GM18498 (cell line): ENCODE measurements at regions not wholly inside any gene's neighbourhood (a gene's known extent, or its start where the extent isn't known, plus 50 kb on each side); places are given as distances from the start of the nearest gene placed in this dataset.

Experiments used
- ATAC-seq: cut with Tn5 transposase; IDR thresholded peaks from one replicate; pipeline ENCODE4 v1.9.1; 2021; ENCODE audit warnings: mild to moderate bottlenecking, moderate library complexity; ENCODE audit not compliant: unreplicated experiment

DNA sequence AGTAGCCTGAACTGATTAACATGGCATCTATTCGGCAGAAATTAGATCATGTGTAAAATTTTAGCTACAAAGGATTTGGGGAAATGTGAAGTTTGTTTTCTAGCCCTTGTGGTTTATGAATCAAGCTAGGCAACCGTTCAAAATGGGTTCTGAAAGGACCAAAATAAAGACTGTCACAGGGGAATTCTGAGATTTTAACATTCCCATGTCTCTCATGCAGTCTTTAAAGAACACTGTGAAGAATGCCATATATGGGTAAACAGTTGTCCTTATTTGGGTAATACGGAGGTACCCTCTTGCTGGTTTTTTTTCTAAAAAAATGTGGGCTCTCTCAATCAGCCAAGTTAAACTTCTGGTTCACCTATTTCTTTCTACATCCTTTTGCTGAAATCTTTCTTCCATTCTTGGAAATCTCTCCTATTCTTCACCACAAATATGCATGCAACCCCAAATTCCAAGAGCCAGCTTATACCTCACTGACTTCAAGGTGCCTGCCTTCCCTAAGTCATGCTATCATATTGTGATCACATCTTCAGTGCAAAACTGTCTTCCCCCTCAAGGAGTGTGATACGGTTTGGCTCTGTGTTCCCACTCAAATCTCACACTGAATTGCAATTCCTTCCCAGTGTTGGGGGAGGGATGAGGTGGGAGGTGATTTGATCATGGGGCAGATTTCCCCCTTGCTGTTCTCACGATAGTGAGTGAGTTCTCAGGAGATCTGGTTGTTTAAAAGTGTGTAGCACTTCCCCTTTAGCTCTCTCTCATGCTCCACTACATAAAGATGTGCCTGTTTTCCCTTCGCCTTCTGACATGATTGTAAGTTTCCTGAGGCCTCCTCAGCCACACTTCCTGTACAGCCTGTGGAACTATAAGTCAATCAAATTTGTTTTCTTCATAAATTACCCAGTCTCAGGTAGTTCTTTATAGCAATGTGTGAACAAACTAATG lies 308.7 kb downstream of the TTLL7 start:
- ATAC-seq, result no peak

GRCh38 chr1:83682132-83682531 lies 316.8 kb downstream of the TTLL7 start:
- no peak for ATAC-seq

- no peak for ATAC-seq
These were observed 322.8 kb downstream of the TTLL7 start for GRCh38 chr1:83676106-83676505.

DNA sequence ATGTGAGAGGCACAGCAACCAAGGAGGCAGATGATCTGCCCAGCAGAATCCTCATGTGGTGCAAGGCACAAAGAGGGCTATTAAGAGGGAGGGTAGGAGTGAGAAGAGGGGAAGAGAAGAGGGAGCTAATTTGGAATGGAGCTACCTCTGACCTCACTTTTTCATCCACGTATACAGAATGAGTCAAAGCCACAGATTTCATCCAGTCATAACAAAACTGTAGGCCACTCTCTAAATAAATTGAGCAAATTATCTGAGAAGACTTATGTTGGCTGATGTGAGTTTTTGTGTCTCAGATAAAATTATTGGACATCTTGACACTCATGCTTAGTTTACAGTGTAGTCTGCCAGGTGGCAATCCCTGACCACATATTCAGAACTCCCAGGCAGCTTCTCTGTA lies 325.6 kb downstream of the TTLL7 start:
- ATAC-seq, result no peak

GRCh38 chr1:83671586-83671985 lies 327.3 kb downstream of the TTLL7 start:
- no peak for ATAC-seq

- no peak for ATAC-seq
These were observed 327.9 kb downstream of the TTLL7 start for GRCh38 chr1:83670909-83671565.

DNA sequence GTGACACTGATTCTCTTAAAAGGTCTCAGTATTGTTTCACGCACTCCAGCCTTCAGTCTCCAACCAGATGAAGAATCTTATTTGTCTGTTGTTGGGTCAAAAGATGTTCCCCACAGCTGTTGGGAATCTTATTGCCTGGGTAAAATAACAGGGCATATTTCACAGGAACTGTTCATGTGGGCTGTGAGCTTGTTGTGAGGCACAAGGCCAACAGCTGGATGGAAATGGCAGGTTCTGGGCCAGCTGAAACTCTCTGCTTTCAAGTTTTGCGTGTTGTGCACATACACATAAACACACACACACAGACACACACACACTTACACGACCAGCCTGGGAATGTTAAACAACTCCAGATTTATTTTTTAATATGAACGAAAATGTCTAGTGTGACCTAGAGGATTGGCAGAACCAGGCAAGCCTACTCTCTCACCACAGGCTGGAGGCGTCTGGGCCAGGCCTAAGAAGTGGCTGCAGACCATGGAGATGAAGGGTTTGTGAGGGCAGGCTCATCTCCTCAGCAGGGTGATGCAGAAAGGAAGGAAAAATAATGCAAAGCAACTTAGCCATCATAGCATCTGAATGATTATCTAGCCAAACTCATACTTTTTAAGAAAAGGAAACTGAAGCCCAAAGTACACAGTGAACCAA lies 357.0 kb downstream of the TTLL7 start:
- ATAC-seq, result no peak

DNA sequence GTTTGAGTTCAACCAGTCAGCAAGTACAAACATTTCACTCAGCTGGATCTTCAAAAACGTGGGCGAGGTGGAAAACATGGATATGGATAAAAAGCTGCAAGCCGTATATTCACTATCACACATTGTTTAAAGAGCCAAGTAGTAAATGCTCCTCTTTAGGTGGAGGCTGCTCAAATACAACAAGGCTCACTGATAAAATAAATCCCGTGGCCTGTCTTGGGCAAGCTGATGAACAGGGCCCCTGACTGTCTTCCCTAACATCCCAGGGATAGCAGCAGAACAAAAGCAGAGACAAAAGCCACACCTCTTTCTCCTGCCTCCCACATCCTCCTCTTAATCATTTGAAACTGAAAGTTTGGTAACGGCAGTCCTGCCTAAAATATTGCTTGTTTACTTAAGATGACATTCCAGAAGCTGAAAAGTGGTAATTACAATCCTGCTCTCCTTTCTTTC lies 357.7 kb downstream of the TTLL7 start:
- ATAC-seq, result no peak

DNA sequence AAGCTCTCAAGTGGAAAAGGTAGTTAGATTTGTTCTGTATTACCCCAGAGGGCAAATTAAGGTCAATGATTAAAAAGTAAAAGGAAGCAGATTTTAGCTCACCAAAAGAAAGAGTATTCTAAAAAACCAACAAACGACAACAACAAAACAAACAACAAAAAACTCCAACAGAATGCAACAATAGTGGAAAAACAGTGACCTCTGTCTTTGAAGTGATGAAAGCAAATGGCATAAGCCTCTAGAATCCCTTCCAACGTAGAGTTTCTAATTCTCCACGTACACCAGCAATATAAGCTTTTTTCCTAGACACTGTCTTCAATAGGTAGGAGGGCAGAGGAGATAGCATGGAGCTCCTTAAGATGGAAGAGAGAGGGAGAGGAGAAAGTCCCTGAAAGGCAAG lies 359.1 kb downstream of the TTLL7 start:
- no peak for ATAC-seq

- no peak for ATAC-seq
These were observed 361.3 kb downstream of the TTLL7 start for GRCh38 chr1:83637586-83637985.

DNA sequence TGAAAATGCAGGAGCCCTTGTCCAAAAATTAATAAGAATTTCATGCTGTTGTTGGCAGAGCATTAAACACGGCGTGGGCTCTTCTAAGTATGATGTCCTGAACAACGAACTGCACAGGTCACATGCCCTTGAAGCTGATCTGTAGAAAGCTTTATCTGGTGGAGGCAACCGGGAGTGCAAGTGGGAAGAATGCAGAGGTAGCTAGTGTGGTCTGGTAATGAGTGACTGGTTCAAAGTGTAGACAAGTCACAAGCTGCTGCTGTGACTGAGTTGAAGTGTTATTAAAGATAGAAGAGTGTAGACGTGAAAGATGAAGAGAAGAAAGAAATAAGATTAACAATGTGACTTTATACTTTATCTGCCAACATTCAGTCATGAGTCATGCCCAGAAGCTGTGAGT lies 361.9 kb downstream of the TTLL7 start:
- no peak for ATAC-seq

- ATAC-seq, result no peak
These were observed 366.0 kb downstream of the TTLL7 start for GRCh38 chr1:83632906-83633305.

DNA sequence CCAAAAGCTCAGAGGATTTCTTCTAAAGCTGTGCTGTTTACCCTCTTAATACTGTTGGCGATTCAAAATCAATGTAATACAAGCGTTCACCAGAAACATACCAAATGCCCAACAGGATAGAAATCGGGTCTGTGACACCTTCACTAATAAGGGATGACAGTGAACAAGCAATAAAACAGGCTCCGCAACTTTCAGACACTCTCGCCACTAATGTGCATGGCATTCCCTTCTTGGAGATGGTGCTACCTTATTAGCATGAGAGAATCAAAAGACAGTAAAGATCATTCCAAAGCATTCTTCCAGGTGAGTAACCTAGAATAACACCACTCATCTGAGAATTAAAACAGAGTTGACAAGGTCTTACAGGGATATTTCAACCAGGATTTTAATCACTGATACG lies 367.1 kb downstream of the TTLL7 start:
- ATAC-seq, result no peak

DNA sequence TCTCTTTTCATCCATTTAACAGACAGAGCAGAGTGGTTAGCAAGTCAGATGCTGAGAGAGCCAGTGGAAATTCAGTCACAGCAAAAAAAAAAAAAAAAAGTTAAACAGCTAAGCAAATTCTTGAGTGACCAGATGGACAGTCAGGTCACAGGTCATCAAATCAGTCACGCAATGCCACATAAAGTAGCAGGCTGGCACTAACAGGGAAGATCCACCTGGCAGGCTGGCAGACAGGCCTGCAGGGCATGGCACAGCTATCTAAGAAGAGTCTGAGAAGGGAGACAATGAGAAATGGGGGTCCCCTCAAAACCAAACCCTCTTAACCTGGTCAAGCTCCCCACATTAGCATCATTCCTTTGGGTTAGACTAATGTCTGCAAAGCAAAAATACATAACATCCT lies 371.9 kb downstream of the TTLL7 start:
- no peak for ATAC-seq

DNA sequence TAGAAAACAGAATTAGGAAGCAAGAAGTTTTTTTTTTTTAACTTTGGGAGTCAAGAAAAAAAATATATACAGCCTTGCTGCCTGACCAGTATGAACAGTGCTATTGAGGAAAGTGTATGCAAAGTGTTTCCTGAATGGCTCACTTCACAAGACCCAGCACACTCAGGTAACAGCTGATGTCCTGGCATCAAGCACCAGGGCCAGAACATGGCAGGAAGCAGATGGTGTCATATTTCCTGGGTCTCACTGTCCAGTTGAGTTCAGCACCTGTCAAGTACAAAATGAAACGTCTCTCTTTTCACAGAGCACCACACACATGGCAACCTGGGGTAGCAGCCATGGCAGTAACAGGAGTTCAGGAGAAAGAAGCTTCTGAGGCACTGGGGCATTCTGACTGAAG lies 372.3 kb downstream of the TTLL7 start:
- ATAC-seq, result no peak

DNA sequence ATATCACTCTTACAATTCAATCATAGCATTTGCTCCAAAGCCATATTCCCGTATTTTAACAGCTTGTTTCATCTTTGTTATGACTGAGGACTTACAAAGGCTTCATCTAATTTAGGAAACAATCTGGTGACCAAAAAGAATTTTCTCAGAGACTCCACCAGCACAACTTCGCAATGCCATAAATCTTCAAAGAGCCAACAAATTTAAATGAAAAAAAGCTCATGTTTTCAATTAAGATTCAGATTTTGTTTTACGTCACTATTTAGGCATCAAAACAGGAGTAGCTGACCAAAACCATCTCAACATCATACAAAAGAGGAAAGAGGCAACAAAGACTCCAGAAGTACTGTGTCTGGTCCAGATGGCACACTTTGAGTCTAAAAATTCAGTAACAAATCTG lies 373.3 kb downstream of the TTLL7 start:
- ATAC-seq, result no peak

DNA sequence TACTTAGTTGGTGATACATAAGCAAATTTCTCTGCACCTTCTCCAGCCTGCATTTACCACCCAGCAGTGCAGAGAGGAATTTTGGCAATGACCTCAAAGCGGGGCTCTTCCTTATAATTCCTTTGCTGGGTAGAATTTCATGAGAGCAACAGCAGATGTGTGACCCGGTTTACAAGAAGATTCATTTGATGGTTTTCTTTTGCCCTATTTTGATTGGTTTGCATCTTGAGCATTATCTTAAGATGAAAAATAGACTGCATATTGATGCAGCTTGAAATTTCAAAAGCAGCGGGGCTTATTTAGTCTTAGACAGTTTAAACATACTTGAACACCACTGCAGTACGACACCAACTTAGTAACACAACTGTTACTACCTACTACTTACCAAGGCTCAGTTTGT lies 378.9 kb downstream of the TTLL7 start:
- ATAC-seq, result no peak

- ATAC-seq, result no peak
These were observed 379.6 kb downstream of the TTLL7 start for GRCh38 chr1:83619170-83619896.

DNA sequence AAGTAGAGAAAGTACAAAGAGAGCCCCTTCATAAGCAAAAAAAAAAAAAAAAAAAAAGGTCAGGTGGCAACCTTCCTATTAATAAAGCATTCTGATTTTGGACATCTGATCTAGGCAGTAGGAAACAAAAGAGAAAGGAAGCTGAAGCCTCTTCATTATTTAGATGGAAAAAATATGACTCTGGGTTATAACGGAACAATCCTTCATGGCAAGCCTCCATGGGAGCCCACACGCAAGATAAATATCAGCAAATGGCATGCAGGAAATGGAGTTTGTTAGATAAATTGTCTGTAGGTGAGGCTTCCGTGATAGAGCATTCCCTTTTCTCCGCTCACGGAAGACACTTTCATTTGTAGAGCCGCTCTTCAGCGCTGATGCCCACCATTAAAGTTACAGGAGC lies 381.0 kb downstream of the TTLL7 start:
- no peak for ATAC-seq

- no peak for ATAC-seq
These were observed 383.6 kb downstream of the TTLL7 start for GRCh38 chr1:83615370-83615769.

- ATAC-seq, result no peak
These were observed 392.4 kb downstream of the TTLL7 start for GRCh38 chr1:83606416-83606955.
